SU-DHL-6 (cell line): ENCODE measurements at regions not wholly inside any gene's neighbourhood (a gene's known extent, or its start where the extent isn't known, plus 50 kb on each side); places are given as distances from the start of the nearest gene placed in this dataset.

Experiments
- CTCF ChIP-seq: fragments of 200-600 bp; sonication (generic); IDR thresholded peaks from one replicate; pipeline ENCODE4 v1.5.1; 2017; ENCODE audit warnings: antibody characterized with exemption, mild to moderate bottlenecking, low read length, moderate library complexity; ENCODE audit not compliant: insufficient read depth, poor library complexity, severe bottlenecking
- EZH2phosphoT487 ChIP-seq: fragments of 200-600 bp; sonication (generic), shearing (Covaris generic); conservative IDR thresholded peaks from 2 replicates; pipeline ENCODE4 v1.6.1; 2018; ENCODE audit warnings: mild to moderate bottlenecking, antibody characterized with exemption, low read length, moderate library complexity, mixed read lengths

- no peak for TF ChIP-seq EZH2phosphoT487
- TF ChIP-seq CTCF = no peak
These were observed 71.6 kb upstream of the PICALM start for GRCh38 chr11:86140334-86140990.
